ENCODE measurements at regions not wholly inside any gene's neighbourhood (a gene's known extent, or its start where the extent isn't known, plus 50 kb on each side); places are given as distances from the start of the nearest gene placed in this dataset.

- Histone ChIP-seq H3K27ac (peak overlapping the region in 1 of 5 donors; percentile 59), H3K4me3 (no peak overlapping the region), H3K9me3 (replicated peaks in 1 of 3) (no peaks in the 10 kb centered on the region), H3K4me1 (replicated peaks in 1 of 2) (no peaks in the 10 kb centered on the region), H3K27me3 (no peaks in the 10 kb centered on the region), H3K36me3 (replicated peaks in 1 of 2) (no peaks in the 10 kb centered on the region)
- no peak for DNase-seq
- intact Hi-C loops (cut with DNase I) = no loop called here
- 50 to 67% (median 61%) methylated on average over 6 of the region's 6 CpGs for WGBS, 4 donors
- no peak for TF ChIP-seq POLR2A (IDR thresholded peaks at IDR 0.05)
- TF ChIP-seq CTCF (IDR thresholded peaks at IDR 0.05) = no peak
Measured at GRCh38 chr9:69981686-69982445, 61.8 kb upstream of the MAMDC2 start.

GRCh38 chr9:69984831-69985230 lies 58.8 kb upstream of the MAMDC2 start:
- WGBS, 4 donors = 67 to 86% (median 77%) methylated on average over 3 of the region's 3 CpGs
- H3K27me3 ChIP-seq = no peaks in the 10 kb centered on the region
- no peaks in the 10 kb centered on the region for H3K36me3 ChIP-seq (replicated peaks in 1 of 2)
- no peaks in the 10 kb centered on the region for H3K4me1 ChIP-seq (replicated peaks in 1 of 2)
- H3K9me3 ChIP-seq (replicated peaks in 1 of 3) = no peaks in the 10 kb centered on the region
- DNase-seq = no peak
- no peak for TF ChIP-seq POLR2A (IDR thresholded peaks at IDR 0.05)
- TF ChIP-seq CTCF (IDR thresholded peaks at IDR 0.05) = no peak
- intact Hi-C loops (cut with DNase I) = no loop called here
- no peak overlapping the region for H3K27ac ChIP-seq
- H3K4me3 ChIP-seq = no peak overlapping the region

GRCh38 chr9:69985971-69986370 lies 57.7 kb upstream of the MAMDC2 start:
- TF ChIP-seq POLR2A (IDR thresholded peaks at IDR 0.05) (no peak), CTCF (IDR thresholded peaks at IDR 0.05) (no peak)
- intact Hi-C loops (cut with DNase I) = no loop called here
- no peaks in the 10 kb centered on the region for H3K36me3 ChIP-seq (replicated peaks in 1 of 2)
- H3K27ac ChIP-seq = no peak overlapping the region
- 67 to 85% (median 74%) methylated on average over 2 of the region's 2 CpGs for WGBS, 4 donors
- no peaks in the 10 kb centered on the region for H3K9me3 ChIP-seq (replicated peaks in 1 of 3)
- DNase-seq = no peak
- H3K27me3 ChIP-seq = no peaks in the 10 kb centered on the region
- H3K4me1 ChIP-seq (replicated peaks in 1 of 2) = no peaks in the 10 kb centered on the region
- H3K4me3 ChIP-seq = no peak overlapping the region

- no peaks in the 10 kb centered on the region for H3K9me3 ChIP-seq (replicated peaks in 1 of 3)
- H3K27me3 ChIP-seq = no peaks in the 10 kb centered on the region
- WGBS, 4 donors = 38 to 48% (median 48%) methylated on average over 5 of the region's 5 CpGs
- H3K4me3 ChIP-seq = no peak overlapping the region
- no peaks in the 10 kb centered on the region for H3K36me3 ChIP-seq (replicated peaks in 1 of 2)
- TF ChIP-seq CTCF (IDR thresholded peaks at IDR 0.05) (no peak), POLR2A (IDR thresholded peaks at IDR 0.05) (no peak)
- peak overlapping the region in 1 of 5 donors; percentile 28 for H3K27ac ChIP-seq
- H3K4me1 ChIP-seq (replicated peaks in 1 of 2) = no peaks in the 10 kb centered on the region
- DNase-seq = no peak
- intact Hi-C loops (cut with DNase I) = no loop called here
Measured at GRCh38 chr9:69986970-69987369, 56.7 kb upstream of the MAMDC2 start.

Measured in adrenal gland (tissue), 9 donors.